Esophagus squamous epithelium (tissue), 5 donors: ENCODE measurements at regions not wholly inside any gene's neighbourhood (a gene's known extent, or its start where the extent isn't known, plus 50 kb on each side); places are given as distances from the start of the nearest gene placed in this dataset.

Experiments
- DNase-seq: peaks from one replicate; lab custom pipeline; 2025; lab: John Stamatoyannopoulos, UW
- H3K27ac ChIP-seq, 4 donors: fragments of 200-600 bp; sonication (generic); one replicate each; pipeline ENCODE4 v1.5.1; 2016 to 2019; ENCODE audit warnings: mild to moderate bottlenecking in 1 of 4
- H3K27me3 ChIP-seq, 4 donors: fragments of 200-600 bp; sonication (generic); 1 replicate in 3 of 4; 2 replicates in 1 of 4; pipeline versions ENCODE4 v1.5.1 to v1.6.0; 2017 to 2021; ENCODE audit warnings: antibody characterized with exemption in 1 of 4
- H3K36me3 ChIP-seq, 3 donors: fragments of 200-600 bp; sonication (generic); one replicate each; pipeline ENCODE4 v1.5.1; 2016 to 2019
- H3K4me1 ChIP-seq, 3 donors: fragments of 200-600 bp; sonication (generic); one replicate each; pipeline ENCODE4 v1.5.1; 2017 to 2019
- H3K4me3 ChIP-seq, 4 donors: fragments of 200-600 bp; sonication (generic); 1 replicate in 3 of 4; 2 replicates in 1 of 4; pipeline ENCODE4 v1.5.1; 2016 to 2019; ENCODE audit warnings: mild to moderate bottlenecking in 2 of 4, moderate library complexity in 1 of 4
- H3K9me3 ChIP-seq, 3 donors: fragments of 200-600 bp; sonication (generic); one replicate each; pipeline ENCODE4 v1.5.1; 2016 to 2019
- POLR2A ChIP-seq, 4 donors: fragments of 450-650 bp; IDR thresholded peaks; one replicate each; pipeline ENCODE4 v1.6.1; 2017; ENCODE audit warnings: antibody characterized with exemption in 4 of 4, mild to moderate bottlenecking in 4 of 4, moderate library complexity in 3 of 4
- WGBS, 2 donors: methylation state at CpG; one replicate each; pipeline ENCODE4 v1.1.5; 2018; 5-methylcytosine and 5-hydroxymethylcytosine counted together
- intact Hi-C: fragments of 100-400 bp; cut with DNase I; formaldehyde crosslinking; loops from one replicate; pipeline ENCODE4 v1.15.0; 2022
- TF ChIP-seq, protein P1 (sequence below), 6 experiments: fragments of 450-650 bp in 4 of 6; fragments of 200-600 bp in 2 of 6; sonication (generic) in 2 of 6; IDR thresholded peaks; one replicate each; pipeline ENCODE4 v1.5.1; 2016 to 2019; ENCODE audit warnings: antibody characterized with exemption in 6 of 6, mild to moderate bottlenecking in 4 of 6, moderate library complexity in 4 of 6
- donor health status: DM: yes; HTN: yes; CAD: no.

DNA sequence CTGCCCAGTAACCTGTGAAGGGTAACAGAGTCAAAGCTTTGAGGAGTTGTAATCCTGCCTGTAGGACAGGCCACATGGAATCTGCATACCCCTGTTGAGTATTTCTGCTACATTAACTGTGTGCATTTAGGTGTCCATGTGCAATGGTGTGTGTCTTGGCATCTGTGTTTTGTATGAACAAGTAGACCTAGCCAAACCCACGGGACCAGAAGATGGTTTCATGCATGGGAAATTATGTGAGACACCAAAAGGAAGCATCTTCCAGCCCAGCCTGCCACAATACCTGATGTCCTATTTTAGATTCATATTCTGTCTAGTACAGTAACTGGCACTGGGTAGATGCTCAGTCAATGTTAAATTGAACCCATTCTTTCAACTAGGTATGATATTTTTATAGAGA is 70.8 kb upstream of the KCND3 start:
- Histone ChIP-seq H3K4me1 (peaks cover 11 to 55% (median 14%) of the 10 kb centered on the region in 3 donors), H3K9me3 (no peaks in the 10 kb centered on the region), H3K4me3 (no peak overlapping the region), H3K27ac (no peak overlapping the region), H3K36me3 (no peaks in the 10 kb centered on the region), H3K27me3 (no peaks in the 10 kb centered on the region)
- TF ChIP-seq, protein P1, sequence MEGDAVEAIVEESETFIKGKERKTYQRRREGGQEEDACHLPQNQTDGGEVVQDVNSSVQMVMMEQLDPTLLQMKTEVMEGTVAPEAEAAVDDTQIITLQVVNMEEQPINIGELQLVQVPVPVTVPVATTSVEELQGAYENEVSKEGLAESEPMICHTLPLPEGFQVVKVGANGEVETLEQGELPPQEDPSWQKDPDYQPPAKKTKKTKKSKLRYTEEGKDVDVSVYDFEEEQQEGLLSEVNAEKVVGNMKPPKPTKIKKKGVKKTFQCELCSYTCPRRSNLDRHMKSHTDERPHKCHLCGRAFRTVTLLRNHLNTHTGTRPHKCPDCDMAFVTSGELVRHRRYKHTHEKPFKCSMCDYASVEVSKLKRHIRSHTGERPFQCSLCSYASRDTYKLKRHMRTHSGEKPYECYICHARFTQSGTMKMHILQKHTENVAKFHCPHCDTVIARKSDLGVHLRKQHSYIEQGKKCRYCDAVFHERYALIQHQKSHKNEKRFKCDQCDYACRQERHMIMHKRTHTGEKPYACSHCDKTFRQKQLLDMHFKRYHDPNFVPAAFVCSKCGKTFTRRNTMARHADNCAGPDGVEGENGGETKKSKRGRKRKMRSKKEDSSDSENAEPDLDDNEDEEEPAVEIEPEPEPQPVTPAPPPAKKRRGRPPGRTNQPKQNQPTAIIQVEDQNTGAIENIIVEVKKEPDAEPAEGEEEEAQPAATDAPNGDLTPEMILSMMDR (IDR thresholded peaks at IDR 0.05) = no peak
- TF ChIP-seq POLR2A (IDR thresholded peaks at IDR 0.05) = no peak
- intact Hi-C loops = no loop called here
- DNase-seq = no peak
- WGBS, 2 donors = 55 to 60% methylated on average over 1 of the region's 1 CpG

DNA sequence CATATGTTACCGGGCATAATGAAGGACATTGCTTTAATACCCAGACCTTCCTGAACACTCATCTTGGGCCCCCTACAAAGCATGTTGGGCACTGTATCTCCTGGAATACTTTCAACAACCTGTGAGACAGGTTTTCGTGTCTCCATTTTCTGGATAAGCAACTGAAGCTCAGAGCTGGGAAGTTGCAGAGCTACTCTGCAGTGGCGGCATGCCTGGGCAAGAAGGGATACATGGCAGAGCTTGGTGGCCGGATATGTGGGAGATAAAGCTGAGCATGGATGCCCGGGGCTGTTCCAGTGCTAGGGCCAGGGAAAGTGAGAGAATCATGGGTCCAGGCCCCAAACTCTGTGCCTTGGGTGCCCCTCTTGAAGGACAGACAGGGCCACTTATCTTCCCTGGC is 71.6 kb upstream of the KCND3 start:
- TF ChIP-seq POLR2A (IDR thresholded peaks at IDR 0.05) = no peak
- TF ChIP-seq, protein P1 (IDR thresholded peaks at IDR 0.05) = no peak
- H3K9me3 ChIP-seq = no peaks in the 10 kb centered on the region
- DNase-seq = no peak
- 49 to 58% methylated on average over 3 to 4 of the region's 5 CpGs for WGBS, 2 donors
- no peak overlapping the region for H3K4me3 ChIP-seq
- intact Hi-C loops = no loop called here
- no peaks in the 10 kb centered on the region for H3K36me3 ChIP-seq
- peaks cover 11 to 55% (median 14%) of the 10 kb centered on the region in 3 donors for H3K4me1 ChIP-seq
- peak overlapping the region in 1 of 4 donors; percentile 10 for H3K27ac ChIP-seq
- H3K27me3 ChIP-seq = no peaks in the 10 kb centered on the region

DNA sequence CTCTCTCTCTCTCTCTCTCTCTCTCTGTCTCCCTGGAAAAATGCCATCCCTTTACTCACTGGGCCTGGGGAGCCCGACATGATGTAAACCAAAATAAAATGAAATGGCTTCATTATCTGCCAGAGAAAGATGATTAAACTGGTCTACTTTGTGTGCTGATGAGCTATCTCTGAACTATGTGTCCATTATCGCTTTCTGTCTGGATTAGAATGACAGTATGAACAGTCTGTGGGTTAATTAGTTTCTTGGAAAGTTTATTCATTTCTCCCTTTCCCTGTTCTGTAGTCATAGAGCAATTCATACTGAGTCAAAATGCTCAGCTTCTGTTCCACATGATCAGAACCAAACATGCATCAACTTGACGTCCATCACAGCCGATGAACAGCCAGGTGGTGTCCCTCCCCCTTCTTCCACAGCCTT is 72.4 kb upstream of the KCND3 start:
- H3K4me1 ChIP-seq = peaks cover 11 to 54% (median 14%) of the 10 kb centered on the region in 3 donors
- H3K4me3 ChIP-seq = no peak overlapping the region
- peak overlapping the region in 1 of 4 donors; percentile 2 for H3K27ac ChIP-seq
- intact Hi-C loops = no loop called here
- no peaks in the 10 kb centered on the region for H3K9me3 ChIP-seq
- H3K36me3 ChIP-seq = no peaks in the 10 kb centered on the region
- WGBS, 2 donors = 12 to 21% methylated on average over 4 of the region's 4 CpGs
- no peak for TF ChIP-seq POLR2A (IDR thresholded peaks at IDR 0.05)
- TF ChIP-seq, protein P1 (IDR thresholded peaks at IDR 0.05) = no peak
- H3K27me3 ChIP-seq = no peaks in the 10 kb centered on the region
- DNase-seq = no peak

- Histone ChIP-seq H3K9me3 (no peaks in the 10 kb centered on the region), H3K27ac (no peak overlapping the region), H3K27me3 (no peaks in the 10 kb centered on the region), H3K4me3 (no peak overlapping the region), H3K36me3 (no peaks in the 10 kb centered on the region), H3K4me1 (peaks cover 9 to 32% (median 13%) of the 10 kb centered on the region in 3 donors)
- intact Hi-C loops = no loop called here
- TF ChIP-seq, protein P1 (IDR thresholded peaks at IDR 0.05) = no peak
- TF ChIP-seq POLR2A (IDR thresholded peaks at IDR 0.05) = no peak
- DNase-seq = no peak
- WGBS, 2 donors = 74 to 83% methylated on average over 10 to 12 of the region's 12 CpGs
Measured at GRCh38 chr1:112063781-112064728, 74.6 kb upstream of the KCND3 start.

DNA sequence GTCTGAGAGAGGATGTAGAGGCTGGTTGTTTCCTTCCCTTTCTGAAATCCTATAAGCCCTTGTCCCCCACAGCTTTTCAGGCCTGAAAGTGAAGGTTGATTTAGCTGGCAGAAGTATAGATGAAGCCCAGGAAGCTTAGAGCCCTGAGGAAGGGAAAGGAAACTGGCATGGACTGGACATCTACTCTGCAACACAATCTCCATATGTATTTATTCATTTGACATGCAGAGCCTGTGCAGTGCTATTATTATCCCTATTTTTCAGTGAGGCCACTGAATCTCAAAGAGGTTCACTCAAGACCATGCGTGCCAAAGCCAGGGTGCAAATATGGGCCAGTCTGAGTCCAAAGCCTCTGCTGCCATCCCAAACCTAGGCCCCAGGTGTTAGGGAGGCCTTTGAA is 78.5 kb upstream of the KCND3 start:
- Histone ChIP-seq H3K9me3 (no peaks in the 10 kb centered on the region), H3K36me3 (no peaks in the 10 kb centered on the region), H3K27me3 (no peaks in the 10 kb centered on the region), H3K27ac (no peak overlapping the region), H3K4me1 (no peaks in the 10 kb centered on the region), H3K4me3 (no peak overlapping the region)
- intact Hi-C loops = no loop called here
- no peak for TF ChIP-seq POLR2A (IDR thresholded peaks at IDR 0.05)
- TF ChIP-seq, protein P1 (IDR thresholded peaks at IDR 0.05) = no peak
- no peak for DNase-seq
- 71 to 100% methylated on average over 1 of the region's 1 CpG for WGBS, 2 donors
